HCT116 (cell line): ENCODE measurements at regions not wholly inside any gene's neighbourhood (a gene's known extent, or its start where the extent isn't known, plus 50 kb on each side); places are given as distances from the start of the nearest gene placed in this dataset.

Source experiments
- ATAC-seq: fragments of 200-7000 bp; cut with Tn5 transposase; 2 replicates; pipeline ENCODE4 v1.9.1; 2020; ENCODE audit warnings: mild to moderate bottlenecking, moderate library complexity
- BruUV-seq: library from RNA; stranded (reverse); fragments of 400-500 nt; replicated peaks from 2 replicates; lab custom pipeline; 2021; lab: Mats Ljungman, UMichigan
- CTCF ChIA-PET: fragments of 300-600 bp; sonication (Branson Sonifier 250); formaldehyde crosslinking; loops from one replicate; lab custom pipeline; 2021; ENCODE audit warnings: antibody characterized with exemption; lab: Charles Lee
- POLR2A ChIA-PET: fragments of 300-600, 350-600 bp; sonication (Branson Sonifier 250); formaldehyde crosslinking; loops from one replicate; lab custom pipeline; 2021; ENCODE audit warnings: antibody characterized with exemption; lab: Charles Lee
- RAD21 ChIA-PET, 2 experiments: fragments of 300-600 bp; sonication (Branson Sonifier 250); formaldehyde crosslinking; loops; one replicate each; lab custom pipeline; 2023; ENCODE audit warnings: low total read pairs in 2 of 2; ENCODE audit not compliant: uncharacterized antibody in 2 of 2, unreplicated experiment in 2 of 2, low non-redundant PET in 1 of 2; lab: Charles Lee
- DNase-seq: peaks from one replicate; pipeline ENCODE4 v3.0.0-alpha.2; 2010; ENCODE audit warnings: low read depth, low spot score
- H2AFZ ChIP-seq: fragments of 200-600 bp; shearing (Covaris generic), sonication (generic); 2 replicates; pipeline ENCODE4 v1.6.1; 2017; ENCODE audit warnings: low read depth, mixed run types, mixed read lengths, antibody characterized with exemption, low read length; ENCODE audit not compliant: poor library complexity, severe bottlenecking
- H3K27ac ChIP-seq: 2 replicates; pipeline ENCODE4 v1.5.1; 2012; ENCODE audit warnings: low read depth, low read length
- H3K27me3 ChIP-seq: fragments of 200-600 bp; sonication (generic); 2 replicates; pipeline ENCODE4 v1.6.1; 2016; ENCODE audit warnings: mixed run types, low read length, mixed read lengths; ENCODE audit not compliant: insufficient read depth
- H3K36me3 ChIP-seq, 2 experiments: fragments of 200-500 bp in 1 of 2; fragments of 200-600 bp in 1 of 2; sonication (Bioruptor generic) in 1 of 2; sonication (generic) in 1 of 2; 2 replicates each; pipeline versions ENCODE4 v1.5.1 to v1.6.1; 2014 to 2016; ENCODE audit warnings: low read length in 2 of 2, inconsistent platforms in 1 of 2, mixed read lengths in 1 of 2, mixed run types in 1 of 2; ENCODE audit not compliant: insufficient read depth in 2 of 2, control insufficient read depth in 1 of 2
- H3K4me1 ChIP-seq, 2 experiments: fragments of 200-600 bp in 1 of 2; sonication (generic) in 1 of 2; 2 replicates each; pipeline versions ENCODE4 v1.5.1 to v1.6.1; 2012 to 2017; ENCODE audit warnings: low read length in 2 of 2, inconsistent platforms in 1 of 2, mild to moderate bottlenecking in 1 of 2, mixed read lengths in 1 of 2, mixed run types in 1 of 2, moderate library complexity in 1 of 2; ENCODE audit not compliant: insufficient read depth in 2 of 2, control insufficient read depth in 1 of 2
- H3K4me2 ChIP-seq: fragments of 200-600 bp; sonication (generic); 2 replicates; pipeline ENCODE4 v1.6.1; 2017; ENCODE audit warnings: mixed run types, low read length, mixed read lengths
- H3K4me3 ChIP-seq, 2 experiments: fragments of 200-600 bp in 1 of 2; sonication (generic) in 1 of 2; replicated peaks in 1 of 2; 2 replicates each; pipeline ENCODE4 v1.5.1; 2011 to 2016; ENCODE audit warnings: low read length in 2 of 2, control low read depth in 1 of 2, low read depth in 1 of 2, mild to moderate bottlenecking in 1 of 2, mixed read lengths in 1 of 2, mixed run types in 1 of 2
- H3K79me2 ChIP-seq: fragments of 200-600 bp; sonication (generic); 2 replicates; pipeline ENCODE4 v1.6.1; 2017; ENCODE audit warnings: mild to moderate bottlenecking, mixed run types, low read length, moderate library complexity, mixed read lengths; ENCODE audit not compliant: insufficient read depth
- H3K9ac ChIP-seq: fragments of 200-600 bp; sonication (generic); 2 replicates; pipeline ENCODE4 v1.6.1; 2016; ENCODE audit warnings: low read length, mixed read lengths
- H3K9me2 ChIP-seq: fragments of 200-600 bp; sonication (generic), shearing (Covaris generic); 2 replicates; pipeline ENCODE4 v1.6.1; 2017; ENCODE audit warnings: mixed run types, mild to moderate bottlenecking, moderate library complexity; ENCODE audit not compliant: insufficient read depth
- H3K9me3 ChIP-seq, 2 experiments: fragments of 200-500 bp in 1 of 2; fragments of 200-600 bp in 1 of 2; sonication (Bioruptor generic) in 1 of 2; sonication (generic) in 1 of 2; 2 replicates each; pipeline ENCODE4 v1.6.1; 2014 to 2017; ENCODE audit warnings: low read length in 2 of 2, mixed read lengths in 2 of 2, inconsistent platforms in 1 of 2, low read depth in 1 of 2, mild to moderate bottlenecking in 1 of 2, mixed run types in 1 of 2, moderate library complexity in 1 of 2; ENCODE audit not compliant: control insufficient read depth in 1 of 2, insufficient read depth in 1 of 2
- H4K20me1 ChIP-seq: fragments of 200-600 bp; sonication (generic), shearing (Covaris generic); 2 replicates; pipeline ENCODE4 v1.6.1; 2017; ENCODE audit warnings: mixed run types, mild to moderate bottlenecking, moderate library complexity; ENCODE audit not compliant: insufficient read depth
- ATF3 ChIP-seq: IDR thresholded peaks from 2 replicates; pipeline ENCODE4 v1.6.1; 2012
- CBX3 ChIP-seq: IDR thresholded peaks from 2 replicates; pipeline ENCODE4 v1.6.1; 2012; ENCODE audit warnings: low read depth
- CEBPB ChIP-seq: IDR thresholded peaks from 2 replicates; pipeline ENCODE4 v1.6.1; 2012; ENCODE audit warnings: low read depth
- CTCF ChIP-seq, 3 experiments: fragments of 200-600 bp in 1 of 3; sonication (generic) in 1 of 3; IDR thresholded peaks in 2 of 3; conservative IDR thresholded peaks in 1 of 3; 2 replicates each; pipeline ENCODE4 v1.5.1; 2012 to 2017; ENCODE audit warnings: low read depth in 2 of 3, low read length in 2 of 3, antibody characterized with exemption in 1 of 3, borderline replicate concordance in 1 of 3, control low read depth in 1 of 3, mild to moderate bottlenecking in 1 of 3, mixed read lengths in 1 of 3, mixed run types in 1 of 3, moderate library complexity in 1 of 3; ENCODE audit not compliant: insufficient read depth in 1 of 3
- EGR1 ChIP-seq: IDR thresholded peaks from 2 replicates; pipeline ENCODE4 v1.6.1; 2012; ENCODE audit warnings: low read depth
- ELF1 ChIP-seq: IDR thresholded peaks from 2 replicates; pipeline ENCODE4 v1.6.1; 2012; ENCODE audit warnings: low read depth, borderline replicate concordance
- EZH2 ChIP-seq: fragments of 200-600 bp; sonication (generic); IDR thresholded peaks from 2 replicates; pipeline ENCODE4 v1.6.1; 2017; ENCODE audit warnings: antibody characterized with exemption, mixed run types
- JUND ChIP-seq: IDR thresholded peaks from 2 replicates; pipeline ENCODE4 v1.6.1; 2012
- MAX ChIP-seq: IDR thresholded peaks from 2 replicates; pipeline ENCODE4 v1.6.1; 2012
- POLR2A ChIP-seq: IDR thresholded peaks from 2 replicates; pipeline ENCODE4 v1.7.0; 2011; ENCODE audit warnings: borderline replicate concordance; ENCODE audit not compliant: insufficient read depth, insufficient read length; ENCODE audit errors: extremely low read depth
- RAD21 ChIP-seq: IDR thresholded peaks from 2 replicates; pipeline ENCODE4 v1.6.1; 2012; ENCODE audit warnings: low read depth, mild to moderate bottlenecking
- REST ChIP-seq: IDR thresholded peaks from 2 replicates; pipeline ENCODE4 v1.6.1; 2012; ENCODE audit warnings: low read depth
- SIN3A ChIP-seq: IDR thresholded peaks from 2 replicates; pipeline ENCODE4 v1.6.1; 2012; ENCODE audit warnings: low read depth
- SP1 ChIP-seq: IDR thresholded peaks from 2 replicates; pipeline ENCODE4 v1.6.1; 2012; ENCODE audit warnings: low read depth
- SRF ChIP-seq: IDR thresholded peaks from 2 replicates; pipeline ENCODE4 v1.6.1; 2012; ENCODE audit warnings: low read depth
- TCF7L2 ChIP-seq: IDR thresholded peaks from 2 replicates; pipeline ENCODE4 v1.7.0; 2011; ENCODE audit warnings: borderline replicate concordance, inconsistent platforms; ENCODE audit not compliant: insufficient read depth, insufficient read length; ENCODE audit errors: extremely low read depth
- YY1 ChIP-seq: IDR thresholded peaks from 2 replicates; pipeline ENCODE4 v1.6.1; 2011; ENCODE audit warnings: low read length, low read depth, moderate library complexity, mild to moderate bottlenecking; ENCODE audit not compliant: insufficient replicate concordance; ENCODE audit errors: extremely low read depth
- ZBTB33 ChIP-seq: IDR thresholded peaks from 2 replicates; pipeline ENCODE4 v1.6.1; 2011; ENCODE audit warnings: mild to moderate bottlenecking, low read length, moderate library complexity; ENCODE audit not compliant: insufficient replicate concordance; ENCODE audit errors: extremely low read depth
- ZFX ChIP-seq: fragments of 450-650 bp; IDR thresholded peaks from 2 replicates; pipeline ENCODE4 v1.6.1; 2017
- ZNF274 ChIP-seq: fragments of 200-500 bp; sonication (Bioruptor generic); IDR thresholded peaks from 2 replicates; pipeline ENCODE4 v1.6.1; 2014; ENCODE audit warnings: mild to moderate bottlenecking, low read depth, low read length, inconsistent platforms
- intact Hi-C: fragments of 100-400 bp; cut with micrococcal nuclease; formaldehyde crosslinking; loops from 2 replicates; pipeline ENCODE4 v1.10.0; 2022

GRCh38 chr12:97994746-97995484 lies 520.5 kb upstream of the TMPO start:
- intact Hi-C loops: no loop called here
- H3K9me2 ChIP-seq: no peaks in the 10 kb centered on the region
- no peak for ATAC-seq
- H3K27me3 ChIP-seq: peaks cover 11% of the 10 kb centered on the region
- H3K27ac ChIP-seq: no peak overlapping the region
- H3K36me3 ChIP-seq: no peaks in the 10 kb centered on the region
- no peaks in the 10 kb centered on the region for H4K20me1 ChIP-seq
- DNase-seq: no peak
- no peak overlapping the region for H3K4me3 ChIP-seq
- ChIA-PET POLR2A (no interaction called here), CTCF (no interaction called here), RAD21 (no interaction called here)
- TF ChIP-seq JUND: no peak
- no peak for TF ChIP-seq TCF7L2
- no peak for TF ChIP-seq CEBPB
- no peak for TF ChIP-seq EGR1
- no peak for TF ChIP-seq REST
- TF ChIP-seq MAX: no peak
- no peak for TF ChIP-seq ZBTB33
- no peak for TF ChIP-seq ELF1
- TF ChIP-seq ZFX: no peak
- no peak for TF ChIP-seq EZH2
- TF ChIP-seq POLR2A: no peak
- no peak for TF ChIP-seq SIN3A
- no peak for TF ChIP-seq YY1
- TF ChIP-seq CTCF (IDR thresholded peaks at IDR 0.05 in 2 of 3, conservative IDR thresholded peaks at IDR 0.05 in 1 of 3; ENCODE audit: borderline replicate concordance in 1 of 3, insufficient read depth in 1 of 3, low read depth in 2 of 3, low read length in 2 of 3): no peak
- TF ChIP-seq ZNF274: no peak
- no peak for TF ChIP-seq RAD21
- no peak for TF ChIP-seq ATF3
- no peak for TF ChIP-seq CBX3
- TF ChIP-seq SRF: no peak
- no peak for TF ChIP-seq SP1
- no peak overlapping the region for H3K4me2 ChIP-seq
- no peaks in the 10 kb centered on the region for H3K9me3 ChIP-seq
- H3K9ac ChIP-seq: no peak overlapping the region
- no peak overlapping the region for H2AFZ ChIP-seq
- H3K4me1 ChIP-seq: no peaks in the 10 kb centered on the region
- no TSS peak for BruUV-seq
- H3K79me2 ChIP-seq: no peaks in the 10 kb centered on the region
